NOMO-1 treated with dmso at 0.1 percent for 144 hours (cell line): ENCODE measurements at regions not wholly inside any gene's neighbourhood (a gene's known extent, or its start where the extent isn't known, plus 50 kb on each side); places are given as distances from the start of the nearest gene placed in this dataset.
"Not testable (repeated sequence)": the region's sequence is repeated elsewhere in the genome, so short reads cannot be mapped to it uniquely, and the experiment has no call there.

Experiments
- DNase-seq: peaks from one replicate; lab custom pipeline; 2025; ENCODE audit not compliant: unreplicated experiment; lab: John Stamatoyannopoulos, UW

GRCh38 chr9:73337182-73337581 lies 185.5 kb downstream of the ANXA1 start:
- DNase-seq: not testable (repeated sequence)

GRCh38 chr9:73344060-73344459 lies 192.4 kb downstream of the ANXA1 start:
- DNase-seq: no peak

- no peak for DNase-seq
These were observed 195.5 kb downstream of the ANXA1 start for GRCh38 chr9:73347123-73347522.

GRCh38 chr9:73347720-73348119 lies 196.1 kb downstream of the ANXA1 start:
- no peak for DNase-seq

- no peak for DNase-seq
These were observed 196.8 kb downstream of the ANXA1 start for GRCh38 chr9:73348471-73348870.

- no peak for DNase-seq
These were observed 197.8 kb downstream of the ANXA1 start for GRCh38 chr9:73349476-73349875.

GRCh38 chr9:73357607-73358006 lies 205.9 kb downstream of the ANXA1 start:
- DNase-seq: no peak

GRCh38 chr9:73370053-73370452 lies 218.4 kb downstream of the ANXA1 start:
- DNase-seq: no peak

- DNase-seq: no peak
These were observed 220.1 kb downstream of the ANXA1 start for GRCh38 chr9:73371801-73372200.

GRCh38 chr9:73380411-73380810 lies 228.7 kb downstream of the ANXA1 start:
- no peak for DNase-seq

GRCh38 chr9:73402081-73403028 lies 250.7 kb downstream of the ANXA1 start:
- no peak for DNase-seq

GRCh38 chr9:73411494-73411893 lies 259.8 kb downstream of the ANXA1 start:
- DNase-seq: no peak

GRCh38 chr9:73412874-73413273 lies 261.2 kb downstream of the ANXA1 start:
- no peak for DNase-seq

GRCh38 chr9:73423891-73424290 lies 272.2 kb downstream of the ANXA1 start:
- no peak for DNase-seq

GRCh38 chr9:73426269-73426668 lies 274.6 kb downstream of the ANXA1 start:
- DNase-seq: no peak

GRCh38 chr9:73434826-73435225 lies 283.2 kb downstream of the ANXA1 start:
- DNase-seq: no peak

GRCh38 chr9:73437758-73438157 lies 286.1 kb downstream of the ANXA1 start:
- DNase-seq: no peak

GRCh38 chr9:73439839-73440238 lies 288.2 kb downstream of the ANXA1 start:
- not testable (repeated sequence) for DNase-seq

GRCh38 chr9:73441223-73441622 lies 289.6 kb downstream of the ANXA1 start:
- DNase-seq: no peak

- no peak for DNase-seq
These were observed 290.5 kb downstream of the ANXA1 start for GRCh38 chr9:73441890-73442818.

GRCh38 chr9:73444821-73445220 lies 293.2 kb downstream of the ANXA1 start:
- no peak for DNase-seq

GRCh38 chr9:73445384-73445783 lies 293.7 kb downstream of the ANXA1 start:
- DNase-seq: not testable (repeated sequence)
